B cell (primary cell): ENCODE measurements at regions not wholly inside any gene's neighbourhood (a gene's known extent, or its start where the extent isn't known, plus 50 kb on each side); places are given as distances from the start of the nearest gene placed in this dataset.

Source experiments
- EZH2 ChIP-seq: IDR thresholded peaks from 2 replicates; pipeline ENCODE4 v1.6.1; 2012; ENCODE audit warnings: borderline replicate concordance, low read depth, mild to moderate bottlenecking, moderate library complexity, low read length; ENCODE audit not compliant: insufficient read depth, poor library complexity, severe bottlenecking
- TF ChIP-seq, protein P1 (sequence below): fragments of 200-600 bp; IDR thresholded peaks from one replicate; pipeline ENCODE4 v1.8.0; 2022; ENCODE audit warnings: antibody characterized with exemption, mild to moderate bottlenecking

GRCh38 chr2:21258082-21258481 is 134.3 kb downstream of the TDRD15 start:
- TF ChIP-seq, protein P1, sequence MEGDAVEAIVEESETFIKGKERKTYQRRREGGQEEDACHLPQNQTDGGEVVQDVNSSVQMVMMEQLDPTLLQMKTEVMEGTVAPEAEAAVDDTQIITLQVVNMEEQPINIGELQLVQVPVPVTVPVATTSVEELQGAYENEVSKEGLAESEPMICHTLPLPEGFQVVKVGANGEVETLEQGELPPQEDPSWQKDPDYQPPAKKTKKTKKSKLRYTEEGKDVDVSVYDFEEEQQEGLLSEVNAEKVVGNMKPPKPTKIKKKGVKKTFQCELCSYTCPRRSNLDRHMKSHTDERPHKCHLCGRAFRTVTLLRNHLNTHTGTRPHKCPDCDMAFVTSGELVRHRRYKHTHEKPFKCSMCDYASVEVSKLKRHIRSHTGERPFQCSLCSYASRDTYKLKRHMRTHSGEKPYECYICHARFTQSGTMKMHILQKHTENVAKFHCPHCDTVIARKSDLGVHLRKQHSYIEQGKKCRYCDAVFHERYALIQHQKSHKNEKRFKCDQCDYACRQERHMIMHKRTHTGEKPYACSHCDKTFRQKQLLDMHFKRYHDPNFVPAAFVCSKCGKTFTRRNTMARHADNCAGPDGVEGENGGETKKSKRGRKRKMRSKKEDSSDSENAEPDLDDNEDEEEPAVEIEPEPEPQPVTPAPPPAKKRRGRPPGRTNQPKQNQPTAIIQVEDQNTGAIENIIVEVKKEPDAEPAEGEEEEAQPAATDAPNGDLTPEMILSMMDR = no peak
- no peak for TF ChIP-seq EZH2
